Gastroesophageal sphincter (tissue), 3 donors: ENCODE measurements at regions not wholly inside any gene's neighbourhood (a gene's known extent, or its start where the extent isn't known, plus 50 kb on each side); places are given as distances from the start of the nearest gene placed in this dataset.

Source experiments
- CTCF ChIP-seq, 4 experiments: fragments of 200-600 bp in 2 of 4; fragments of 450-650 bp in 2 of 4; sonication (generic) in 1 of 4; IDR thresholded peaks; one replicate each; pipeline ENCODE4 v1.5.1; 2017 to 2019; ENCODE audit warnings: antibody characterized with exemption in 4 of 4, mild to moderate bottlenecking in 2 of 4, moderate library complexity in 2 of 4
- EP300 ChIP-seq: sonication (generic); formaldehyde crosslinking; IDR thresholded peaks from one replicate; pipeline ENCODE4 v1.6.1; 2017; ENCODE audit warnings: antibody characterized with exemption, mild to moderate bottlenecking
- POLR2A ChIP-seq, 2 donors: fragments of 450-650 bp; IDR thresholded peaks; one replicate each; pipeline ENCODE4 v1.6.1; 2017; ENCODE audit warnings: antibody characterized with exemption in 2 of 2, mild to moderate bottlenecking in 2 of 2, moderate library complexity in 1 of 2
- POLR2AphosphoS5 ChIP-seq: sonication (generic); formaldehyde crosslinking; IDR thresholded peaks from one replicate; pipeline ENCODE4 v1.6.1; 2017; ENCODE audit warnings: antibody characterized with exemption

GRCh38 chr2:192288295-192288694, 93.6 kb upstream of the TMEFF2 start:
- TF ChIP-seq CTCF (IDR thresholded peaks at IDR 0.05) (no peak), POLR2AphosphoS5 (no peak), POLR2A (IDR thresholded peaks at IDR 0.05) (no peak), EP300 (no peak)
